ENCODE measurements at regions not wholly inside any gene's neighbourhood (a gene's known extent, or its start where the extent isn't known, plus 50 kb on each side); places are given as distances from the start of the nearest gene placed in this dataset.

DNA sequence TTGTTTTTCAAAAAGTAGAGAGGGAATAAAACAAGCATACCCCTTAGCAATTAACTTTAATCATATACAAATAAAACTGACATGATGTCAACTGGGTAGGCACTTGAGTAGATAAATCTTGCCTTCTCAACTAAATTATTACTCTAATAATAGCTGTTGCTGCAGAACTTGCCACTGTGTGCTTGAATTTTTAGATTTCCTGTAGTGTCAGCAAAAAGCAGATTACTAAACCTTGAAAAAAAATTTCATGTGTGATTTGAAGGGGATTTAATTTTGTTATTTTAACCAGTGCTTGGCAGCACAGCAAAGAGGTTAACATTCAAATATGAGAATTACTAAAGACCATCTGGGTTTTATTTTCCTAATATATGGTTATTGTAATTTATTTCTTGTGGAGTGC lies 438.3 kb upstream of the SPANXN1 start:
- Mint-ChIP-seq H3K36me3 (no peaks in the 10 kb centered on the region), H3K27me3 (no peaks in the 10 kb centered on the region)
- intact Hi-C loops (cut with micrococcal nuclease) = no loop called here

DNA sequence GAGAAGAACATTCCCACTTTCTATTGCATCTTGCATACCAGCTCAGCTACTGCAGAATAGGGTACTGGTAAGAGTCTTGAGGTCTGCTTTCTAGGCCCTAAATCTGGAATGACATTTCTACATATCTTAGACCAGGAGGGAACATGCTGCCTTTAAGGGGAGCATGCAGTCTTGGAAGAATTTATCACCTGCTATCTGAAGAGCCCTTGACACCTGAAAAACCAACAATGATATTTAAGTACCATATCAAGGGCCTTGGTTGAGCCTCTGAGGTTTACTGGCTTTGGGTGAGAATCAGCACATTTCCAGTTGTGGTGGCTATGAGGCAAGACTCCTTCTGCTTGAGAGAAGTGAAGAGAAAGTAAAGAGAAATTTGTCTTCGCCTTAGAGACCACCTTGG lies 436.8 kb upstream of the SPANXN1 start:
- intact Hi-C loops (cut with micrococcal nuclease) = no loop called here
- no peak overlapping the region for H3K27ac Mint-ChIP-seq
- no peaks in the 10 kb centered on the region for H3K4me1 Mint-ChIP-seq
- POLR2A ChIA-PET = no interaction called here
- Histone ChIP-seq H3K4me1 (ENCODE audit: control insufficient read depth in 2 of 2, insufficient read depth in 2 of 2, low read length in 2 of 2) (no peaks in the 10 kb centered on the region), H3K27ac (ENCODE audit: low read depth, low read length) (no peak overlapping the region), H3K4me3 (ENCODE audit: low read length) (no peak overlapping the region), H3K9me3 (ENCODE audit: control insufficient read depth in 2 of 3, low read length in 3 of 3) (no peaks in the 10 kb centered on the region), H3K36me3 (ENCODE audit: control insufficient read depth in 2 of 3, insufficient read depth in 3 of 3, low read length in 3 of 3) (no peaks in the 10 kb centered on the region), H3K27me3 (ENCODE audit: control insufficient read depth in 2 of 2, insufficient read depth in 2 of 2, low read length in 2 of 2) (no peaks in the 10 kb centered on the region)
- H3K27me3 Mint-ChIP-seq = no peaks in the 10 kb centered on the region
- no peaks in the 10 kb centered on the region for H3K36me3 Mint-ChIP-seq
- CTCF ChIA-PET = no interaction called here
- H3K9me3 Mint-ChIP-seq = peaks cover 0 to 11% (median 0%) of the 10 kb centered on the region in 11 donors
- ATAC-seq (no peak), DNase-seq (no peak)
- no peak overlapping the region for H3K4me3 Mint-ChIP-seq

More for the DNA sequence above, 438.3 kb upstream of the SPANXN1 start:
- no peak overlapping the region for H3K4me3 ChIP-seq (ENCODE audit: low read length)
- Mint-ChIP-seq H3K4me1 (no peaks in the 10 kb centered on the region), H3K4me3 (no peak overlapping the region), H3K9me3 (peaks cover 0 to 11% (median 0%) of the 10 kb centered on the region in 11 donors), H3K27ac (no peak overlapping the region)
- H3K4me1 ChIP-seq (ENCODE audit: control insufficient read depth in 2 of 2, insufficient read depth in 2 of 2, low read length in 2 of 2) = no peaks in the 10 kb centered on the region
- DNase-seq (no peak), ATAC-seq (no peak)
- H3K27ac ChIP-seq (ENCODE audit: low read depth, low read length) = no peak overlapping the region
- H3K36me3 ChIP-seq (ENCODE audit: control insufficient read depth in 2 of 3, insufficient read depth in 3 of 3, low read length in 3 of 3) = no peaks in the 10 kb centered on the region
- no peaks in the 10 kb centered on the region for H3K27me3 ChIP-seq (ENCODE audit: control insufficient read depth in 2 of 2, insufficient read depth in 2 of 2, low read length in 2 of 2)
- POLR2A ChIA-PET = no interaction called here
- CTCF ChIA-PET = no interaction called here
- H3K9me3 ChIP-seq (ENCODE audit: control insufficient read depth in 2 of 3, low read length in 3 of 3) = no peaks in the 10 kb centered on the region

DNA sequence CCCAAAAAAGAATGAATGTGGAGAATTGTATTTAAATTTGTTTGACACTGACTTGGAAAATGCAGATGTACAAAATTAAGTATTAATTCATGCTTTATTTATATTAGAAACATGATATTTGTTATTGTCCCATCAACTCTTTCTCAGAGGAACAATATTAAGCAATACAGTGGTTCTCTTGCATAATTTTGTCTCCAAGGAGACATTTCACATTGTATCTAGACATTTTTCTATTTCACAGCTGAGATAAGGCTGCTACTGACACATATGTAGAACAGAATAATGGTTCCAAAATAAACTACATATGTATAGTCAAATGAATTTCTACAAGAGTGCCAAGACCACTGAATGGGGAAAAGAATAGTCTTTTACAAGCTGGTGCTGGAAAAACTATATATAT lies 427.9 kb upstream of the SPANXN1 start:
- H3K9me3 Mint-ChIP-seq = peaks cover 0 to 4% (median 0%) of the 10 kb centered on the region in 11 donors
- no peak overlapping the region for H3K27ac Mint-ChIP-seq
- no peak overlapping the region for H3K4me3 Mint-ChIP-seq
- POLR2A ChIA-PET = no interaction called here
- Histone ChIP-seq H3K4me3 (ENCODE audit: low read length) (no peak overlapping the region), H3K27ac (ENCODE audit: low read depth, low read length) (no peak overlapping the region), H3K4me1 (ENCODE audit: control insufficient read depth in 2 of 2, insufficient read depth in 2 of 2, low read length in 2 of 2) (no peaks in the 10 kb centered on the region), H3K36me3 (ENCODE audit: control insufficient read depth in 2 of 3, insufficient read depth in 3 of 3, low read length in 3 of 3) (no peaks in the 10 kb centered on the region), H3K27me3 (ENCODE audit: control insufficient read depth in 2 of 2, insufficient read depth in 2 of 2, low read length in 2 of 2) (no peaks in the 10 kb centered on the region), H3K9me3 (ENCODE audit: control insufficient read depth in 2 of 3, low read length in 3 of 3) (no peaks in the 10 kb centered on the region)
- ATAC-seq = no peak
- intact Hi-C loops (cut with micrococcal nuclease) = loop anchor here in 1 of 2 donors (2.0 kb wide), 1 partner anchor 49 kb away; no protein-coding TSS in a partner anchor
- CTCF ChIA-PET = no interaction called here
- H3K4me1 Mint-ChIP-seq = no peaks in the 10 kb centered on the region
- no peaks in the 10 kb centered on the region for H3K36me3 Mint-ChIP-seq
- no peak for DNase-seq
- H3K27me3 Mint-ChIP-seq = no peaks in the 10 kb centered on the region

DNA sequence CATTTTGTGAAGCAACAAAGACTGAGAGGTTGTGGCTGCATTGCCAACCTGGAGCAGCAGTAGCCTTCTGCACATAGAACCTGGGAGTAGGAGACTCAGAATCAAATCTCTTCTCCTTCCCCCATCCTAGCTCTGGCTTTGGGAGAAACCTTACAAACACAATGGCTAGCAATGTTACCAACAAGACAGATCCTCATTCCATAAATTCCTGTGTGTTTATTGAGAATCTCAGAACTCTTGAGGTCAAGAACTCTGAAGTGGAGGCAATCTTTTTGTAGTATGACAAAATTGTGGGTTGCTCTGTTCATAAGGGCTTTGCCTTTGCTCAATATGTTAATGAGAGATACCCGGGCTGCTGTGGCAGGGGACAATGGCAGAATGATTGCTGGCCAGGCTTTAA lies 406.7 kb upstream of the SPANXN1 start:
- ATAC-seq = no peak
- Mint-ChIP-seq H3K9me3 (peaks cover 0 to 5% (median 3%) of the 10 kb centered on the region in 11 donors), H3K4me1 (no peaks in the 10 kb centered on the region), H3K36me3 (no peaks in the 10 kb centered on the region), H3K4me3 (no peak overlapping the region), H3K27ac (no peak overlapping the region), H3K27me3 (no peaks in the 10 kb centered on the region)
- Histone ChIP-seq H3K27ac (ENCODE audit: low read depth, low read length) (no peak overlapping the region), H3K36me3 (ENCODE audit: control insufficient read depth in 2 of 3, insufficient read depth in 3 of 3, low read length in 3 of 3) (no peaks in the 10 kb centered on the region), H3K27me3 (ENCODE audit: control insufficient read depth in 2 of 2, insufficient read depth in 2 of 2, low read length in 2 of 2) (no peaks in the 10 kb centered on the region), H3K4me3 (ENCODE audit: low read length) (no peak overlapping the region), H3K4me1 (ENCODE audit: control insufficient read depth in 2 of 2, insufficient read depth in 2 of 2, low read length in 2 of 2) (no peaks in the 10 kb centered on the region), H3K9me3 (ENCODE audit: control insufficient read depth in 2 of 3, low read length in 3 of 3) (no peaks in the 10 kb centered on the region)
- DNase-seq = no peak
- CTCF ChIA-PET = no interaction called here
- POLR2A ChIA-PET = no interaction called here
- intact Hi-C loops (cut with micrococcal nuclease) = no loop called here

DNA sequence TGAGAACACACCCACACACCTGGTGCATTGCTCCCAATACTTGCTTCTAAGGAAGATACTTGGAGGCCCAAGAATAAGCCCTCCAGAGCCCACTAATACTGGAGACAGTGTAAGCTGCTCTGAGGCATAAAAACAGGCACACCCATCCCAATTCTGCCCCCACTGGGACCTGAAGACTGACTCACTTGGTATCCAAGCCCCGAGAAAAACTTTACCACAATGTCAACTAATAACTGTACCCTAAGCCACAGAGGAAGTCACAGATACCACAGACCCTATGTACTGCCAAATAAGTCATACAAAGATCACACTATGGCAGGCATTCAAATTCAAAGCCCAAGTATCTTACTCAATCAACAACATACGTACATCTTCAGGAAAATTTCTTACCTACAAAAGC lies 398.2 kb upstream of the SPANXN1 start:
- peaks cover 0 to 26% (median 5%) of the 10 kb centered on the region in 11 donors for H3K9me3 Mint-ChIP-seq
- H3K4me1 Mint-ChIP-seq = no peaks in the 10 kb centered on the region
- no peaks in the 10 kb centered on the region for H3K36me3 Mint-ChIP-seq
- POLR2A ChIA-PET = no interaction called here
- ATAC-seq (no peak), DNase-seq (no peak)
- H3K27ac Mint-ChIP-seq = no peak overlapping the region
- no peaks in the 10 kb centered on the region for H3K27me3 Mint-ChIP-seq
- intact Hi-C loops (cut with micrococcal nuclease) = no loop called here
- no peaks in the 10 kb centered on the region for H3K27me3 ChIP-seq (ENCODE audit: control insufficient read depth in 2 of 2, insufficient read depth in 2 of 2, low read length in 2 of 2)
- H3K4me3 ChIP-seq (ENCODE audit: low read length) = no peak overlapping the region
- no peaks in the 10 kb centered on the region for H3K4me1 ChIP-seq (ENCODE audit: control insufficient read depth in 2 of 2, insufficient read depth in 2 of 2, low read length in 2 of 2)
- no peak overlapping the region for H3K4me3 Mint-ChIP-seq
- CTCF ChIA-PET = no interaction called here
- no peaks in the 10 kb centered on the region for H3K36me3 ChIP-seq (ENCODE audit: control insufficient read depth in 2 of 3, insufficient read depth in 3 of 3, low read length in 3 of 3)
- H3K27ac ChIP-seq (ENCODE audit: low read depth, low read length) = no peak overlapping the region
- no peaks in the 10 kb centered on the region for H3K9me3 ChIP-seq (ENCODE audit: control insufficient read depth in 2 of 3, low read length in 3 of 3)

DNA sequence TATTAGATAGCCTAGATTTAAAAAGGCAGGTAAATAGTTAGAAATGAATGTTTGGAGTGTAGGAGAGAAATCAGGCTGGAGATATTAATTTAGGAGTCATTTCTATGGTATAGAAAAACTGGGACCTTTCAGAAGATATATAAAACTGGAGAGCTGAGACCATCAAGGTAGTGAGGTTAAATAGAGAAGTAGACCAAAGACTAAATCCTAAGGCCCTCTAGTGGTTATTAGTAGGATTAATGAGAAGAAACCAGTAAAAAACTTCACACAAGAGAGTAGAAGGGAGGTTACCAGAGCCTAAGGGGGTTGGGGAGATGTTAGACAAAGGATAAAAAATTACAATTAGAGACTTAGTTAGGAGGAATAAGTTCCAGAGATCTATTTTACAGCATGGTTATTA lies 351.0 kb upstream of the SPANXN1 start:
- H3K27ac Mint-ChIP-seq = no peak overlapping the region
- H3K4me1 ChIP-seq (ENCODE audit: control insufficient read depth in 2 of 2, insufficient read depth in 2 of 2, low read length in 2 of 2) = no peaks in the 10 kb centered on the region
- DNase-seq (no peak), ATAC-seq (no peak)
- H3K4me3 Mint-ChIP-seq = no peak overlapping the region
- no peaks in the 10 kb centered on the region for H3K27me3 ChIP-seq (ENCODE audit: control insufficient read depth in 2 of 2, insufficient read depth in 2 of 2, low read length in 2 of 2)
- no peak overlapping the region for H3K27ac ChIP-seq (ENCODE audit: low read depth, low read length)
- H3K9me3 ChIP-seq (ENCODE audit: control insufficient read depth in 2 of 3, low read length in 3 of 3) = no peaks in the 10 kb centered on the region
- H3K36me3 ChIP-seq (ENCODE audit: control insufficient read depth in 2 of 3, insufficient read depth in 3 of 3, low read length in 3 of 3) = no peaks in the 10 kb centered on the region
- no peak overlapping the region for H3K4me3 ChIP-seq (ENCODE audit: low read length)
- no peaks in the 10 kb centered on the region for H3K27me3 Mint-ChIP-seq
- CTCF ChIA-PET = no interaction called here
- H3K4me1 Mint-ChIP-seq = no peaks in the 10 kb centered on the region
- H3K9me3 Mint-ChIP-seq = peaks cover 0 to 6% (median 3%) of the 10 kb centered on the region in 11 donors
- POLR2A ChIA-PET = no interaction called here
- intact Hi-C loops (cut with micrococcal nuclease) = no loop called here
- H3K36me3 Mint-ChIP-seq = no peaks in the 10 kb centered on the region

DNA sequence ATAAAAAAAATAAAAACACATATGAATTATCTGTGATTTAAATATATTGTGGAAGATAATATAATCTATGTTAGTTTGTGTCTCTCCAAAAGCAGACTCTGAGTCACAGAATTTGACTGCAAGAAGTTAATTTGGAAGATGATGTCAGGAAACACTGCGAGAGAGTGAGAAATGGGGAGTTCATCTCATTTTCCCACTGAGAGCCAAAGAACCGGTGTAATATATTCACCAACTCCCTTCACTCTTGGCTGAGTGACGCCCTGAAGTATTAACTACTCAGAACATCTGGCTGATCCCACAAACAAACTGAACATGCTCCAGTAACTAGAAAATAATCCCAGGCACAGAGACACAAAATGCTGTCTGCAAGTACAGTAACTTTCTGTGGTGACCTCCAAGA lies 345.8 kb upstream of the SPANXN1 start:
- ChIA-PET POLR2A (no interaction called here), CTCF (no interaction called here)
- intact Hi-C loops (cut with micrococcal nuclease) = no loop called here
- no peak overlapping the region for H3K27ac ChIP-seq (ENCODE audit: low read depth, low read length)
- Mint-ChIP-seq H3K27me3 (no peaks in the 10 kb centered on the region), H3K9me3 (peaks cover 0 to 4% (median 0%) of the 10 kb centered on the region in 11 donors), H3K36me3 (no peaks in the 10 kb centered on the region), H3K4me3 (no peak overlapping the region), H3K4me1 (no peaks in the 10 kb centered on the region), H3K27ac (no peak overlapping the region)
- no peak overlapping the region for H3K4me3 ChIP-seq (ENCODE audit: low read length)
- H3K27me3 ChIP-seq (ENCODE audit: control insufficient read depth in 2 of 2, insufficient read depth in 2 of 2, low read length in 2 of 2) = no peaks in the 10 kb centered on the region
- no peak for DNase-seq
- no peaks in the 10 kb centered on the region for H3K9me3 ChIP-seq (ENCODE audit: control insufficient read depth in 2 of 3, low read length in 3 of 3)
- H3K36me3 ChIP-seq (ENCODE audit: control insufficient read depth in 2 of 3, insufficient read depth in 3 of 3, low read length in 3 of 3) = no peaks in the 10 kb centered on the region
- no peaks in the 10 kb centered on the region for H3K4me1 ChIP-seq (ENCODE audit: control insufficient read depth in 2 of 2, insufficient read depth in 2 of 2, low read length in 2 of 2)
- no peak for ATAC-seq

Measured in naive thymus-derived CD4-positive, alpha-beta T cell (primary cell).